Muscle of arm (tissue), 1 donor: ENCODE measurements at regions not wholly inside any gene's neighbourhood (a gene's known extent, or its start where the extent isn't known, plus 50 kb on each side); places are given as distances from the start of the nearest gene placed in this dataset.
"Not testable (repeated sequence)": the region's sequence is repeated elsewhere in the genome, so short reads cannot be mapped to it uniquely, and the experiment has no call there.

ENCODE experiments used
- DNase-seq: peaks from one replicate; pipeline ENCODE4 v3.0.0-alpha.2; 2013

- no peak for DNase-seq
Measured at GRCh38 chr3:158882445-158882844, 80.6 kb downstream of the MFSD1 start.

DNA sequence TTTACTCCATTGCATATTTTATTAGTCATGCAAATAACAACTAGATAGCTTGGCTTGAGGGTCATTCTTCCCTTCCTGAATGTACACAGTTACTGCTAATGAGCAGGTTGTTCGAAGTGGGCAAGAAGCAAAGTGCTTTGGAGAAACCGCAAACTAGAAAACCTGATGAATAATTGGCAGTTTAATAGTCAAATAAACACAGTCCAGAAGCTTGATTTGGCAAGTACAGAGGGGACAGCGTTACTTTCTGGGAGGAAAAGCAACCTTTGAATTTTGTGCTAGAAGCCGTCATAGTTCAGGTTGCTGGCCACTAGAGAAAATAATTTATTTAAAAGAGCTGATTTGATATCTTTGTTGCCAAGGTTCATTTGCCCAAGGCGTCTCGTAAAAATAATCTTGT lies 94.9 kb downstream of the MFSD1 start:
- DNase-seq, result no peak

DNA sequence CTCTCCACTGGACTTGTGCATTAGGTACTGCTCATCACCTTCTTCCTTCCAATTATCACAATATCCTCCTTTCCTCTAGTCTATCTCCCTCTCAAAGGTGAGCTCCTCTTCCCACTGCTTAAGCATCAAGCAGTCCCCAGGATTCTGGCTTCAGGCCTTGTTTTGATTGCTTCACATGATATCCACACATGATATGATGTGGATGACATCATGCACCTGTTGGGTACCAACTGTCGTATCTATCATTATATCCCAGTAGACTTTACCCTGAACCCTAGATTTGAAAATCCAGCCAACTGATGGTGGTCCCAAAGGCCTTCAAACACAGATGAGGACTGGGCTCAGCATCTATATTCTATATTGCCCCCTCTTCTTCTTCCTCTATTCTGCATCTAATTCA lies 104.9 kb downstream of the MFSD1 start:
- no peak for DNase-seq

DNA sequence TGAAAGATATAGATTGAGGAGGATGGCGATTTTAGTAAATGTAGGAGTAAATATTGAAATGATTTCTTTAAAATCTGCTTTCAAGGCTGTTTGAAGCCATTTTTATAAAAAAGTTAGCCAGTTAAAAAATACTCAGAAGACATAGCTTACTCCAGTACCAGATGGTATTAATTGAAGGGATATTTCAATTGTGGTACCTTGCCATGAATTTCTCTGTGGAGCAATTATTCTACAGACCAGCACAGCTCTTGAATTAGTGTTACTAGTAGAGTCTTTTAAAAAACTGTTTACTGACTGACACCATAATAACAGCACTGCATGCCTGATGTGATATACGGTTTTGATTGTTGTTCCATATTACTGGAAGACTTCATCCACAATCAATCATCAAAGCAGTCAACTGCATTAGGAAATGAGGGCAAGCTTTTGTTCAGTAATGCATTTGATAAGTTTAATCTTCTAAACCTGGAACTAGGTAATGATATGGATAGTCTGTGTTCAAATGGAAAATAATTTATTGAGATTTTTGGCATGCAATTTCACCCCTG lies 106.4 kb downstream of the MFSD1 start:
- DNase-seq, result peak; percentile 2

DNA sequence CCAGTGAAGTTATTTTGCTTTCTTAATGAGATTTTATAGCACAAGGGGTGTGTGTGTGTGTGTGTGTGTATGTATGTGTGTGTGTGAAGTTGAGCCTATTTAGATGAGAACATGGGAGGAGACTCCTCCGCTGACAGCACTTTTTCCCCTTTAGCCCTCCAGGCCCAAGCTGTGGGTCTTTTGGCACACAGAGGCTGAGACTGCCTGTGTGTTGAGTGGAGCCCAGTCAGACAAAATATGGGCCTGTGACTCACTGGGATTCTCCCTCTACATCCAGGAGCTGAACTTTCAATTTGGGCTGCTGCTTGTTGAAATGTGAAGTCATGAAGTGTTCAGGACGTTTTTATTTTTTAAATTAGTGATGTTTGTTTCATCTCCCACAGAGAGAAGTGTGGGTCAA lies 108.0 kb downstream of the MFSD1 start:
- peak; percentile 11 for DNase-seq

DNA sequence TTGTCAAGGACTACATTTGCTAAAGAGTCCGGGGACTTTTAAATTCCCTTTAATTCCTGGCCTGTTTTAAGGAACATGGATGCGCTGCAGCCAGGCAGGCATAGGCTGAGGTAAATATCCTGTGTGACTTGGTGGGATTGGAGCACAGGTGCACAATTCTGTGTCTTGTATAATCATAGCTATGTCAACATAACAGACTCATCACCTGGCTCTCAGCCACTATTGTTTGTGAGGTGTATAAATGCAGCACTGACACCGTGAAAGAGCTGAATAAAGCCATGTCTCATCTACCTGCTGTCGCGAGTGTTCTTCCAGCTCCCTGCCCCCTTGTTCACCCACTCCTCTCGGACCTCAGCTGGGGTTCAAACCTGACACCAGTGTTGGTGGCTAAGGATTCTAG lies 109.7 kb downstream of the MFSD1 start:
- no peak for DNase-seq

DNA sequence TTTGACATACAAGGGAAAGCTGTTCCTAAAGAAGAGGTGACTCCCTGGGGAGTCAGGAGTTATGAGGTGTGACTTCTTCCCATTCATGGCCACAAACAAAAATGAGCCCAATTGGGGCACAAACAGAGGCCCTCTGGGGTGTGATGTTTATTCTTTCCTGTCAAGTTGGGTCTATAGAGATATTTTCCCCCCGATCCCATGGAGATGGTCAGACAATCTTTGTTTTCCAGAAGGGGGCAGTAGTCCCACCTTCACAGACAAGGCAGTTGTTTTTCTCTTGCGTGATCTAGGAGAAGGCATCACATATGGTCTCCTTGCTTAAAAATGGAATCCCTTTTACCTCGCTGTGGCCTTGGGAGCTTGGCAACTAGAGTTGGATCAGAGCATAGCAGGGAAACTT lies 110.3 kb downstream of the MFSD1 start:
- no peak for DNase-seq

GRCh38 chr3:158912621-158913020 lies 110.8 kb downstream of the MFSD1 start:
- DNase-seq, result no peak

DNA sequence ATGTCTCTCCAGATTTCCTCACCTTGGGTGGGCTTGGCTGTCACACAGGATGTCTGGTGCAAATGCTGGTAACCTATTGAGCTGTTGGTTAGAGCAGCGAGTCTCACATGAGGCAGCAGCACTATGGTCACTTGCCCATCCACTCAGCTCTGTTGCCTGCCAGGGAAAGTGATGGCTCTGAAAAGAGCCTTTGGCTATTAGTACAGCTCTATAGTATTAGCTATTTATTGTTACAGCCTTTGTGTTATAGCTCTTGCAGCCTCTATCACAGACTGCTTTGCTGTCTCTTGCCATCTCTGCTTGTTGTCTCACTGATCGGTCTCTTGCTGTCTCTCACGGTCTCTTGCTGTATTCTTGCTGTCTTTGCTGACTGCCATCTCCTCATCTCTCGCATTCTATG lies 114.3 kb downstream of the MFSD1 start:
- DNase-seq, result no peak

DNA sequence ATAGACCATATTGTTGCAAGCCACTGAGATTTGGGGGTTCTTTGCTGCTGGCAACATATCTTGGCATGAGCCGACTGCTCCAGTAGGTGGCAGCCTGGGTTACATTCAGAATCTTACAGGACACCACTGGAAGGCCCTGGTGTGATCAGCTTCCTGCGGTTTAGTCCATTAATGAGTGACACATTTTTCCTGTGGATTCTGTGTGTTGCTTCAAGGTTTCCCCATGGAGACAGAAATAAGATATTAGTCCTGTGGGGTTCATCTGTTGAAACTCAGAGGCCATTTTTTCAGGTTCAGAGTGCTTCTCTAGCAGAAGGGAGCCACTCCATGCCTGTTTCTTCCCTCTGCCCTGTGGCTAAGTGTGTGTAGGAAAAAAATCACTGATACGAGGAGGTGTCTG lies 116.2 kb downstream of the MFSD1 start:
- peak; percentile 2 for DNase-seq

DNA sequence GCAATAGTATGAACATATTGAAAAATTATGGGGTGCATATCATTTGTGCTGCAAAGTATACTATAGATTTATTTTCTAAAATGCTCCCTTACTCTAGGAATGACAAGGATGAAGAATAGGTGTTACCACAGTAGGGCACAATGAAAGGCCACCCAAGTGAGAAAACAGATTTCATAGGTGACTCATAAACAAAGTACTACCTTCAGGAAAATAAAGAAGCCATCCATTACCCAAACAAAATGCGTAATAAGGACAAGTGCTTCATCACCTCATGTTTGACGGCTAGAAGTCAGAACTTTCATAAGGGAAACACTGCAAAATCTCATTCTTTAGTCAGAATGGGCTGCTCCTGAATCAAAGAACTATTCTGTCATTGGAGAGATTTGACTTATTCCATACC lies 116.6 kb downstream of the MFSD1 start:
- no peak for DNase-seq

- no peak for DNase-seq
Measured at GRCh38 chr3:158920371-158920770, 118.5 kb downstream of the MFSD1 start.

DNA sequence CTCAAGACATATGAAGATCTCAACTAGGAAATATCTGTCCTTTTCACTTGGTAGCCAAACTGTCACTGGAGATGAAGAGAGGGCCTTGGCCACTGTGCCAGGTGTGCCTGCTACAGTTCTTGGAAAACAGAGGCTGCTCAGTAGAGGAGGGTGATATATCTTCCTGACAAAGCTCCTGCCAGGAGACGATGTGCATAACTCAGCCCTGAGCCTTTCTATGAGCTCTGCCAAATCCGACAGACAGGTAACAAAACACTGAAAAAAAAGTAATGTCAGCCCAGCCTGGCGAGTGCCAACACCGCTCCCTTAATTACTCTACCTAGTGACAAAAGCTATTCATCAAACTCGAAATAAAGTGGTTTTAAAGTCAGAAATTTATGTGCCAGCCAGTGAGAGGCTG lies 123.2 kb downstream of the MFSD1 start:
- no peak for DNase-seq

GRCh38 chr3:158925828-158926494 lies 124.1 kb downstream of the MFSD1 start:
- DNase-seq, result no peak

DNA sequence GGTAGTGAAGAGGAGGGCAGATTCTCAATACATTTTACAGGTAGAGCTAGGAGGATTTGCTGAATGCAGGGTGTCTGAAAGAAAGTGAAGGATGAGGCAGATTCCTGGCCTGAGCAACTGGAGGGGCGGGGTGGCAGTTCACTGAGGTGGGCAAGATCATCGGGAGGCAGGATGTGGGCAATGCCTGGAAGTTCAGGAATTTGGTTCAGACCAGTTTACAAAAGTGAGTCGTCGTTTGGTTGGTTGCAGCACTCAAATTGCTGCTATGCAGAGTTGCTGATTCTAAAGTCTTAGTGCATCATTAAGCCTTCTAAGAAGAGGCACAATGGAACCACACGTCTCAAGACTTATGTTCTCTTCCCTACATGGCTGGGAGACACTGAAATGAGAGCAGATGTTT lies 134.0 kb downstream of the MFSD1 start:
- no peak for DNase-seq

DNA sequence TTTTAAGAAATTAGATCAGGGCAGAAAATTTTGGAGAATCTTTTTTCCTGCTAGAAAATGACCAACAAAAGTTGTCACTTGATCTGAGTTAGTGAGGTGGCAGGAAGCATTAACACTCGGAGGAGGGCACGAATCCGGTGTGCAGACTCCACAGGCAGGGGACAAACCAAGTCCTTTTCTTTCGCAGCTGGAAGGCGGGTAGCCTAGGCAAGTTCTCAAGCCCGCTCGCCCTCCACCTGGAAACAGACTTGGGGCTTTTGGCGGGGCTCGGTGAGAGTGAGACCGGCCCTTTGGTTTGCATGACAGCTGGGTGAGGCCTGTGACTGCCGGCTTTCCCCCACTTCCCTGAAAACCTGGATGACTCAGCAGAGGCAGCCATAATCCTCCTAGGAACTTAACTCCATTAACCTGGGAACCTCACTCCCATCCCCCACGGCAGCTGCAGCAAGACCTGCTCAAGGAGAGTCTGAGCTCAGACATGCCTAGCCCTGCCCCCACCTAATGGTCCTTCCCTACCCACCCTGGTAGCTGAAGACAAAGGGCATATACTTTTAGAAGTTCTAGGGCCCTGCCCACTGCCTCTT lies 134.8 kb downstream of the MFSD1 start:
- no peak for DNase-seq

DNA sequence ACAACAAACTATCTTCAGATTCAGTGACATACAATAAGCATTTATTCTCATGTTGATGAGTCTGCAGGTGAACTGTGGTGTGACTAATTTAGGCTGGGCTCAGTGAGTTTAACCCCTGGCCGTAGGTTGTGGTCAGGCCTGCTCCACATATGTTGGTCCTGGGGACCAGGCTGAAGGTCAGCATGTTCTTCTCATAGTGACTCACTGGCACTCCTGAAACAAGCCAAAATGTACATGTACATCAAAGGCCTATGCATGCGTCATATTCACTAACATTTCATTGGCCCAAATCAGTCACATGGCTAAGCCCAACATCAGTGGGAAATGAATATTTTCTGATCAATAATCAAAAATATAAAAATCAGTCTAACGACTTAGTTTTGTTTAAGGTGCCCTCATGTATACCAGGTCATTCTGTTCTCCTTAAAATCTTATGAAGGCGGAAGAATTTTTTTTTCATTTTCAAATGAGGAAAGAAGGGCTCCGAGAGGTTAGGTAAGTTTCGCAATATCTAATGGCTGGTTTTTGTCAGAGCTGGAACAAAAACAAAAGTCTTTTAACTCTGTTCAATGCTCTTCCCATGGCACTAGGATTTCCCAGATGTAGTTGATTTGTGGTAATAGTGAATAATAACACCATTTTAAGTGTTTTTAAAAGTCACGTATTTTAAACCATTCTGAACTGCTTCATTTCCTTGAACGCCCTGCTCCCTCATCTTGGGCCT lies 148.5 kb downstream of the MFSD1 start:
- no peak for DNase-seq

DNA sequence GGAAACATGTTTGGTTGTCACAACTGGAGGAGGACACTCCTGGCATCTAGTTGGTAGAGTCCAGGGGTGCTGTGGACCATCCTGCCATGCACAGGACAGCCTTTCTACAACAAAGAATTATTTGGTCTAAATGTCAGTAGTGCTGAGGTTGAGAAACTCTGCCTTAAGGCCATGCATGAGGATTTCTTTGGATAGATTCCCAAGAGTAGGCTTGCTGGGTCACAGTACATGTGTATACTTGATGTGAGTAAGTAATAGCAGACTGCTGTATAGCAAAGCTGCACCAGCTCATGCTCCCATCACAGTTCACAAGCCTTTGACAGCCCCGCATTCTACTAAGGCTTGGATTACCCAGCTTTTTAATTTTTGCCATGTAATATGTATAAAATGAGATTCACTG lies 151.3 kb downstream of the MFSD1 start:
- DNase-seq, result no peak

DNA sequence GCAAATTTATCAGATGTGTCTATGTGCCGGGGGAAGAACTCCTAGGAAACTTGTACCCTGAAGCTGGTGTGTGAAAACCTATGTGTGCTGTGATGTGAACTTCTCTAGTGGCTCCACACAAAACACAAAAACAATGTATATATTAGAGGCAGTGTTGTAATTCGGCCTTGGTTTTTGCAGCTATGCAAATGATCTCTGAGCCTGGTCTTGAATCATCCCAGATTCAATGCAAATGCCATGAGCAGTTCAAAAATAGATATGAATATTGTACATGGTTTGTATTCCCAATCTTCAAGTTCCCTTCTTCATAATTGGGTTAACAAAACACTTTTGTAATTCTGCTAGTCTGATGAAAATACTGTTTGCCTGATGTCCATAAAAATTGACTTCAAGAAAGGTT lies 152.6 kb downstream of the MFSD1 start:
- DNase-seq, result no peak

DNA sequence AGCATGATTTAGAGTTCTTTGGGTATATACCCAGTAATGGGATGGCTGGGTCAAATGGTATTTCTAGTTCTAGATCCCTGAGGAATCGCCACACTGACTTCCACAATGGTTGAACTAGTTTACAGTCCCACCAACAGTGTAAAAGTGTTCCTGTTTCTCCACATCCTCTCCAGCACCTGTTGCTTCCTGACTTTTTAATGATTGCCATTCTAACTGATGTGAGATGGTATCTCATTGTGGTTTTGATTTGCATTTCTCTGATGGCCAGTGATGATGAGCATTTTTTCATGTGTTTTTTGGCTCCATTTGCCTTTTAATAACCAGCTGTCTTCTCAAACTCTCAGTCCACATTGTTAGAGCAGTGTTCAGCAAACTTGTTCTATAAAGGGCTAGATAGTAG lies 155.9 kb downstream of the MFSD1 start:
- DNase-seq, result not testable (repeated sequence)

DNA sequence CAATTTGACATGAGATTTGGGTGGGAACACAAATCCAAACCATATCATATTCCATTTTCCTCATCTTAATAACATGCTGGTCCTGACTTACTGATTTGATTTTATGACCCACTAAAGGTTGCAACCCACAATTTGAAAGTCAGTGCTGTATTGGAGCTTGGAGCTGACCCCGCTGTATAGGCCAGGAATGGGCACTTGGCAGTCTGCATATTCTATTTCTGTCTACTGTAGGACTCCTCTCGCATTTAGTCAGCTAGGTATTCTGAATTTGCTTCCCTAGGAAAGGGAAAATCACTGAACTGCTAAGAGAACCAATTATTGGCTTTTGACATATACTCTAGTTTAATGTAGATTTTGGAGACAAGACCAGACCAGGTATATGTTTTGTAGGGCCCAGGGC lies 157.0 kb downstream of the MFSD1 start:
- no peak for DNase-seq

GRCh38 chr3:158961471-158961870 lies 159.6 kb downstream of the MFSD1 start:
- no peak for DNase-seq

GRCh38 chr3:158961911-158962310 lies 160.1 kb downstream of the MFSD1 start:
- DNase-seq, result no peak
